ENCODE measurements at regions not wholly inside any gene's neighbourhood (a gene's known extent, or its start where the extent isn't known, plus 50 kb on each side); places are given as distances from the start of the nearest gene placed in this dataset.

GRCh38 chr11:19536131-19536530, 176.5 kb upstream of the NAV2 start:
- DNase-seq (no peak), ATAC-seq (no peak)
- Mint-ChIP-seq H3K27ac (no peak overlapping the region), H3K27me3 (peaks cover 42% of the 10 kb centered on the region), H3K36me3 (ENCODE audit: low read depth) (peaks cover 2% of the 10 kb centered on the region), H3K4me1 (no peaks in the 10 kb centered on the region), H3K4me3 (no peak overlapping the region)
- H3K9me3 ChIP-seq (ENCODE audit: control insufficient read depth, low read length, poor library complexity, severe bottlenecking), result no peaks in the 10 kb centered on the region

DNA sequence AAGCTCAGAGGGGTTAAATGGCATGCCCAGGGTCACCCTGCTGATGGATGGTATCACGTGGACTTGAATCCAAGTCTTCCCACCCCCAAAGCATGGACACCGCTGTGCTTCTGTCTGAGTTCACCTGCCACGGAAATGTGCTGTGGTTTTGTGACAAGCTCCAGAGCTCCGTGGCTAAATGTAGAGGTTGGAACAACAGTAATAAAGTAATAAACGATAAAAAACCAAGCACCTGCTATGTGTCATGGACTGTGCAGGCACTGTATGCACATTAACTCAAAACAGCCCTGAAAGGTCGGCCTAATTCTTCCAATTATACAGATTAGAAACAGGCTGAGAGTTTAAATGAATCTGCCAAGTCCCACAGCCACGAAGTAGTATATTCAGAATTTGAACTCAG, 182.1 kb upstream of the NAV2 start:
- H3K9me3 ChIP-seq (ENCODE audit: control insufficient read depth, low read length, poor library complexity, severe bottlenecking), result no peaks in the 10 kb centered on the region
- ATAC-seq, result no peak
- Mint-ChIP-seq H3K27ac (no peak overlapping the region), H3K4me3 (no peak overlapping the region), H3K36me3 (ENCODE audit: low read depth) (peaks cover 2% of the 10 kb centered on the region), H3K4me1 (no peaks in the 10 kb centered on the region), H3K27me3 (peaks cover 57% of the 10 kb centered on the region)
- DNase-seq, result no peak

DNA sequence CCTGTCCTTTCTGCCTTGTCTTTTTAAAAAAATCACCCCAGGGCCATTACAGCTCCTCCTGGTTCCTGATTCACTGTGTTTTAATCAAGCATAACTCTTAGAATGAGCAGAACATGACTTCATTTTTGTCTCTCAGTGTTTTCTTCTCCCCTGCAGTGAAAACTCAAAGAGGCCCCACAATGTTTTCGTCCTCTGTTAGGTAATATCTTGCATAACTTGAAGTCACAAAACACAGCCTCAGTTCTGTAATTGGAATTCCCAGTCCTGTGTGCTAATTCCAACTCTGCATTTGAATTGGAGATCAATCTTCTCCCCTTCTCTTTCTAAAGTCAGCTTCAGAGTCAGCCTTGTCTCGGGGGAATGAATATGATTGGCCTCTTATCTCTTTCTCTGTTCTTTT, 186.5 kb upstream of the NAV2 start:
- no peaks in the 10 kb centered on the region for H3K9me3 ChIP-seq (ENCODE audit: control insufficient read depth, low read length, poor library complexity, severe bottlenecking)
- Mint-ChIP-seq H3K4me3 (no peak overlapping the region), H3K36me3 (ENCODE audit: low read depth) (peaks cover 2% of the 10 kb centered on the region), H3K27me3 (peaks cover 46% of the 10 kb centered on the region), H3K4me1 (no peaks in the 10 kb centered on the region), H3K27ac (no peak overlapping the region)
- DNase-seq (no peak), ATAC-seq (no peak)

DNA sequence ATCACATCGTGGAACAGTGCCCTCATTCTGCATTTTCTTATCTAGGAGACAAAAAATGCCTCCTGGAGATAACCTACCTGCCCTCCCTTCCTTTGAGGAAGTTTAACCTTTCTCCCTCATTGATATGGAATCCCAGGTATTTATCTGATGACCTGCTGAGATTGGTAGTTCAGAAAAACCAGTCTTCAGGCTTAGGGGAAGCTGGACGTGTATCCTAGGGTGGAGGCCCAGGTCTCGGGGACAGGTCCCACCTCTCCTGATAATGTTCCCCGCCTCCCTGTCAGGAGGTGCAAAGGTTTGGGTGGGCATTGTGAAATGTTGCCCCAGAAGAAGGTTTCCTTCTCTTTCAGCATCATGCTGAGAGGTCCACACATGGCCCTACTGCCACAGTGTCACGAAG, 186.9 kb upstream of the NAV2 start:
- Mint-ChIP-seq H3K27me3 (peaks cover 50% of the 10 kb centered on the region), H3K27ac (no peak overlapping the region), H3K36me3 (ENCODE audit: low read depth) (peaks cover 2% of the 10 kb centered on the region), H3K4me3 (no peak overlapping the region), H3K4me1 (no peaks in the 10 kb centered on the region)
- DNase-seq, result no peak
- H3K9me3 ChIP-seq (ENCODE audit: control insufficient read depth, low read length, poor library complexity, severe bottlenecking), result no peaks in the 10 kb centered on the region
- no peak for ATAC-seq

GRCh38 chr11:19525276-19525675, 187.4 kb upstream of the NAV2 start:
- Mint-ChIP-seq H3K27ac (no peak overlapping the region), H3K36me3 (ENCODE audit: low read depth) (peaks cover 2% of the 10 kb centered on the region), H3K4me3 (no peak overlapping the region), H3K4me1 (no peaks in the 10 kb centered on the region), H3K27me3 (peaks cover 53% of the 10 kb centered on the region)
- no peak for DNase-seq
- H3K9me3 ChIP-seq (ENCODE audit: control insufficient read depth, low read length, poor library complexity, severe bottlenecking), result no peaks in the 10 kb centered on the region
- ATAC-seq, result no peak

- H3K36me3 Mint-ChIP-seq (ENCODE audit: low read depth), result peaks cover 2% of the 10 kb centered on the region
- DNase-seq (no peak), ATAC-seq (no peak)
- no peak overlapping the region for H3K27ac Mint-ChIP-seq
- H3K4me3 Mint-ChIP-seq, result no peak overlapping the region
- H3K9me3 ChIP-seq (ENCODE audit: control insufficient read depth, low read length, poor library complexity, severe bottlenecking), result no peaks in the 10 kb centered on the region
- H3K4me1 Mint-ChIP-seq, result no peaks in the 10 kb centered on the region
- H3K27me3 Mint-ChIP-seq, result peaks cover 52% of the 10 kb centered on the region
These were observed 188.4 kb upstream of the NAV2 start for GRCh38 chr11:19524171-19524671.

DNA sequence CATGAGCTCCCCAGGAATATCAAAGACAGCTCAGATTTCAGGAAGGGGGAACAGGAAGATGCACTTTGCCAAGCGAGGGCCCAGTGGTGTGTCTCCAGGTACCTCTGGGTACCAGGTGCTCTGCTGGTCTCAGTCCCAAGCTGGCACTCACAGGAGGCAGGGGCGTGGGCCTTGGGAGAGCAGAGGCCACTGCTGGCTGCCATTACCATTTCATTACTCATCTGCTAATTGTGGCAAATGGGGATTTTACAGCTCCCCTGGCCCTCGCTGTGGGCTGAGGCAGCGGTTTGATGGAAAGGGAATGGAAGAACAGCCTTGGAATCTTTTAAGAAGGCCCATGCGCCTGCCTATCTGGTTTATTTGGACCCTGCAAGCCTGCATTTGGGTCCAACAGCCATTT, 192.0 kb upstream of the NAV2 start:
- no peak overlapping the region for H3K27ac Mint-ChIP-seq
- peaks cover 39% of the 10 kb centered on the region for H3K27me3 Mint-ChIP-seq
- no peaks in the 10 kb centered on the region for H3K36me3 Mint-ChIP-seq (ENCODE audit: low read depth)
- no peaks in the 10 kb centered on the region for H3K4me1 Mint-ChIP-seq
- no peak for ATAC-seq
- H3K4me3 Mint-ChIP-seq, result no peak overlapping the region
- H3K9me3 ChIP-seq (ENCODE audit: control insufficient read depth, low read length, poor library complexity, severe bottlenecking), result no peaks in the 10 kb centered on the region
- no peak for DNase-seq

DNA sequence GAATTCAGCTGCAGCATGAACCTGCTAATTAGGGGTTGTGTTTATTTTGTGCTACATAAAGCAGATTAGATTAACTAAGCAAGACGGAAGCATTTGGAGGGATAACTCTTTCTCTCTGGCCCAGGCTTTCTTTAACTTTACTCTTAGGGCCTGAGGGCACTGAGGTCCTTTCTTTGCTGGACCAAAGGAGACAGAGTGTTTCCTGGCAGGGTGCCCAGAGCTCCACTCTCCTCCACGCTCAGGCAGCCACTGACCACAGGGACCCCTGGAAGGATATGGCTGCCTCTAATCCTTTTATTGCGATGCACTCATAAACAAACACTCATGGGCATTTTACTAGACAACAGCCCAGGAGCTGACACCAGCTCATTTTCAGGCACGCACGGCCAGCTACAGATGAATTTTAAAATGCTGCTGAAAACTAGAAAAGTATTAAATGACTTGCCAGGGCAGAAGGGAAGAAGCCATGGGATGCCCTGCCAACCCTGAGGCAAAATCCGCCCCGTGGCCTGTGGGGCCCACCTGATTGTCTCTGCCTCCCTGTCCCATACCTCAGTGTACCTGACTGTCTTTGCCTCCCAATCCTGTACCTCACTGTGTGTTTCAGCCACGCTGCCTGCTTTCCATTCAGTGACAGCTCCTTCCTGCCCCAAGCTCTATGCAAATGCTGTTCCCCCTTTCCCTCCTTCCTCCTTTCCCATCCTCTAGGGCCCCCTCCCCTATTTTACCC, 192.6 kb upstream of the NAV2 start:
- H3K36me3 Mint-ChIP-seq (ENCODE audit: low read depth), result no peaks in the 10 kb centered on the region
- DNase-seq (no peak), ATAC-seq (no peak)
- no peaks in the 10 kb centered on the region for H3K4me1 Mint-ChIP-seq
- H3K4me3 Mint-ChIP-seq, result no peak overlapping the region
- peaks cover 37% of the 10 kb centered on the region for H3K27me3 Mint-ChIP-seq
- no peak overlapping the region for H3K27ac Mint-ChIP-seq
- H3K9me3 ChIP-seq (ENCODE audit: control insufficient read depth, low read length, poor library complexity, severe bottlenecking), result no peaks in the 10 kb centered on the region

GRCh38 chr11:19519353-19519752, 193.3 kb upstream of the NAV2 start:
- ATAC-seq, result no peak
- H3K36me3 Mint-ChIP-seq (ENCODE audit: low read depth), result no peaks in the 10 kb centered on the region
- no peaks in the 10 kb centered on the region for H3K9me3 ChIP-seq (ENCODE audit: control insufficient read depth, low read length, poor library complexity, severe bottlenecking)
- H3K27me3 Mint-ChIP-seq, result peaks cover 41% of the 10 kb centered on the region
- H3K27ac Mint-ChIP-seq, result no peak overlapping the region
- H3K4me1 Mint-ChIP-seq, result no peaks in the 10 kb centered on the region
- no peak for DNase-seq
- H3K4me3 Mint-ChIP-seq, result no peak overlapping the region

GRCh38 chr11:19513253-19513652, 199.4 kb upstream of the NAV2 start:
- H3K9me3 ChIP-seq (ENCODE audit: control insufficient read depth, low read length, poor library complexity, severe bottlenecking), result no peaks in the 10 kb centered on the region
- ATAC-seq, result no peak
- Mint-ChIP-seq H3K36me3 (ENCODE audit: low read depth) (no peaks in the 10 kb centered on the region), H3K27me3 (peaks cover 80% of the 10 kb centered on the region), H3K27ac (no peak overlapping the region), H3K4me1 (no peaks in the 10 kb centered on the region), H3K4me3 (no peak overlapping the region)
- DNase-seq, result no peak

- Mint-ChIP-seq H3K4me1 (no peaks in the 10 kb centered on the region), H3K4me3 (peak overlapping the region; percentile 28), H3K27me3 (peaks cover 76% of the 10 kb centered on the region), H3K27ac (no peak overlapping the region), H3K36me3 (ENCODE audit: low read depth) (no peaks in the 10 kb centered on the region)
- DNase-seq, result no peak
- no peaks in the 10 kb centered on the region for H3K9me3 ChIP-seq (ENCODE audit: control insufficient read depth, low read length, poor library complexity, severe bottlenecking)
- ATAC-seq, result no peak
These were observed 200.0 kb upstream of the NAV2 start for GRCh38 chr11:19512618-19513017.

DNA sequence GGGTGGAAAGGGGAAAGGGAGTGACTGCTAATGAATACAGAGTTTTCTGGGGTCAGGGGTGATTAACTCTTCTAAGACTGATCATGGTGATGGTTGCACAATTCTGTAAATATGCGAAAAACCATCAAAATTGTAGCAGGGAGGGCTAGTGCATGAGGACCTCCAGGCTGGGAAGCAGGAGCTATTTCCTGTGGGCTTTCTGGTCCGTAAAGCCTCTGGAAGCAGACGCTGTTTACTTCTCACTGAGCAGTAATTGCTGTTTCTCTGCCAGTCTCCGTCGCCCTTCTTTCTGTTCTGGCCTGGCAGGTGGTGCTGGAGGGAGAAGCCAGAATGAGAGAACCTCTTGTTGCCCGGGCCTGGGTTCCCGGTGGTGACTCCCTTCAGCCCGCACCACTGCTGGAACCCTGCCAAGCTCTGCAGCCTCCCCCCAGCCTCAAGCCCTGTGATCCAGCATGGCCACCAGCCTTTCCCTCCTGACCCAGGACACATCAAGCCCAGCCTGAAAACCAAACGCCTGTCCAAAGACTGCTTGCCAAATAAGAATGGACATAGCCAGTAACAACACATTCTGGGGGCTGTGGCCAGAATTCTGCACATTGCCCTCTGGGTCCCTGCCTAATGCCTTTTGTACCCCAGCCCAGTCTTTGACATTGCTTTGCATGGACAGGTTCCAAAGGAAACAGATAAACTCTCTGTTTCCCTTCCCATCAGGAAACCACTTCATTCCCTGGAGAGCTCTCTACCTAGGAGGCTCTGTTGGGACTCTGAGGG, 201.0 kb upstream of the NAV2 start:
- H3K27ac Mint-ChIP-seq, result no peak overlapping the region
- no peaks in the 10 kb centered on the region for H3K9me3 ChIP-seq (ENCODE audit: control insufficient read depth, low read length, poor library complexity, severe bottlenecking)
- H3K36me3 Mint-ChIP-seq (ENCODE audit: low read depth), result no peaks in the 10 kb centered on the region
- ATAC-seq (no peak), DNase-seq (no peak)
- no peaks in the 10 kb centered on the region for H3K4me1 Mint-ChIP-seq
- peaks cover 72% of the 10 kb centered on the region for H3K27me3 Mint-ChIP-seq
- no peak overlapping the region for H3K4me3 Mint-ChIP-seq

- peaks cover 77% of the 10 kb centered on the region for H3K27me3 Mint-ChIP-seq
- no peak overlapping the region for H3K27ac Mint-ChIP-seq
- no peak for DNase-seq
- no peaks in the 10 kb centered on the region for H3K4me1 Mint-ChIP-seq
- no peak overlapping the region for H3K4me3 Mint-ChIP-seq
- H3K9me3 ChIP-seq (ENCODE audit: control insufficient read depth, low read length, poor library complexity, severe bottlenecking), result no peaks in the 10 kb centered on the region
- no peaks in the 10 kb centered on the region for H3K36me3 Mint-ChIP-seq (ENCODE audit: low read depth)
- ATAC-seq, result no peak
These were observed 201.6 kb upstream of the NAV2 start for GRCh38 chr11:19511066-19511412.

GRCh38 chr11:19510468-19510867, 202.2 kb upstream of the NAV2 start:
- H3K9me3 ChIP-seq (ENCODE audit: control insufficient read depth, low read length, poor library complexity, severe bottlenecking), result no peaks in the 10 kb centered on the region
- ATAC-seq, result no peak
- DNase-seq, result no peak
- Mint-ChIP-seq H3K4me1 (no peaks in the 10 kb centered on the region), H3K27me3 (peaks cover 82% of the 10 kb centered on the region), H3K36me3 (ENCODE audit: low read depth) (no peaks in the 10 kb centered on the region), H3K4me3 (no peak overlapping the region), H3K27ac (no peak overlapping the region)

Data from T-helper 17 cell (primary cell).